ENCODE measurements at regions not wholly inside any gene's neighbourhood (a gene's known extent, or its start where the extent isn't known, plus 50 kb on each side); places are given as distances from the start of the nearest gene placed in this dataset.
A peak's percentile ranks its signal among the peaks of the same experiment; 100 is the strongest.

DNA sequence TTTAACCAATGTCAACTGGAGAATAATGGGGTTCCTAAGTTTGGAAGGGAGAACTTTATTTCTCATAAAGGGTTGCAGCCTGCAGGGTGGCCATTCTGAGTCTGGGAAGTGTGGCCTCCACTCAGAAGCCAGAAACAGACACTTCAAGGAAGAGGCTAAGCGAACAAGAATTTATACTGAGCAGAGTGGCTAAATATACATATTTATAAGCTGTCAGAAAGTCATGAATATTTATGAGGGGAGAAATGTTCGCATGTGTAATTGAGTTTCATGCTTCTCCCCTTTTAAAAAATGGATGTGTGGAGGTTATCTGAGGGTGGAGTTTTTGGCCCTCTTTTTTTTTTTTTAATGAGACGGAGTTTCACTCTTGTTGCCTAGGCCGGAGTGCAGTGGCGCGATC, 78.1 kb upstream of the PLAC8 start:
- intact Hi-C loops (cut with micrococcal nuclease; ENCODE audit: unreplicated experiment): no loop called here
- DNase-seq (ENCODE audit: low read depth, low spot score) (no peak), ATAC-seq (no peak)
- Histone ChIP-seq H3K9me3 (ENCODE audit: control insufficient read depth, insufficient read depth, low read depth, low read length) (no peaks in the 10 kb centered on the region), H3K27me3 (ENCODE audit: control insufficient read depth, insufficient read depth, low read length) (no peaks in the 10 kb centered on the region), H3K4me3 (ENCODE audit: low read depth in 2 of 2, low read length in 2 of 2) (no peak overlapping the region), H3K4me1 (ENCODE audit: control insufficient read depth, insufficient read depth, low read length) (peaks cover 2% of the 10 kb centered on the region; the same call in 1 of the 2 replicates), H3K27ac (ENCODE audit: low read length) (peak overlapping the region; percentile 23; the same call in 1 of the 2 replicates), H3K36me3 (ENCODE audit: control insufficient read depth, insufficient read depth, low read length) (no peaks in the 10 kb centered on the region)
- ChIA-PET POLR2A (interaction anchor here (0.6 kb wide), 1 partner anchor 186 kb away, joined by 4 read pairs; no protein-coding TSS in a partner anchor), CTCF (no interaction called here)
- TF ChIP-seq TCF7L2 (IDR thresholded peaks at IDR 0.05; ENCODE audit: low read depth, low read length) (no peak), CTCF (IDR thresholded peaks at IDR 0.05) (no peak), POLR2AphosphoS5 (IDR thresholded peaks at IDR 0.05; ENCODE audit: low read depth, low read length) (no peak)
- TF ChIP-seq, protein P1, sequence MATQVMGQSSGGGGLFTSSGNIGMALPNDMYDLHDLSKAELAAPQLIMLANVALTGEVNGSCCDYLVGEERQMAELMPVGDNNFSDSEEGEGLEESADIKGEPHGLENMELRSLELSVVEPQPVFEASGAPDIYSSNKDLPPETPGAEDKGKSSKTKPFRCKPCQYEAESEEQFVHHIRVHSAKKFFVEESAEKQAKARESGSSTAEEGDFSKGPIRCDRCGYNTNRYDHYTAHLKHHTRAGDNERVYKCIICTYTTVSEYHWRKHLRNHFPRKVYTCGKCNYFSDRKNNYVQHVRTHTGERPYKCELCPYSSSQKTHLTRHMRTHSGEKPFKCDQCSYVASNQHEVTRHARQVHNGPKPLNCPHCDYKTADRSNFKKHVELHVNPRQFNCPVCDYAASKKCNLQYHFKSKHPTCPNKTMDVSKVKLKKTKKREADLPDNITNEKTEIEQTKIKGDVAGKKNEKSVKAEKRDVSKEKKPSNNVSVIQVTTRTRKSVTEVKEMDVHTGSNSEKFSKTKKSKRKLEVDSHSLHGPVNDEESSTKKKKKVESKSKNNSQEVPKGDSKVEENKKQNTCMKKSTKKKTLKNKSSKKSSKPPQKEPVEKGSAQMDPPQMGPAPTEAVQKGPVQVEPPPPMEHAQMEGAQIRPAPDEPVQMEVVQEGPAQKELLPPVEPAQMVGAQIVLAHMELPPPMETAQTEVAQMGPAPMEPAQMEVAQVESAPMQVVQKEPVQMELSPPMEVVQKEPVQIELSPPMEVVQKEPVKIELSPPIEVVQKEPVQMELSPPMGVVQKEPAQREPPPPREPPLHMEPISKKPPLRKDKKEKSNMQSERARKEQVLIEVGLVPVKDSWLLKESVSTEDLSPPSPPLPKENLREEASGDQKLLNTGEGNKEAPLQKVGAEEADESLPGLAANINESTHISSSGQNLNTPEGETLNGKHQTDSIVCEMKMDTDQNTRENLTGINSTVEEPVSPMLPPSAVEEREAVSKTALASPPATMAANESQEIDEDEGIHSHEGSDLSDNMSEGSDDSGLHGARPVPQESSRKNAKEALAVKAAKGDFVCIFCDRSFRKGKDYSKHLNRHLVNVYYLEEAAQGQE (IDR thresholded peaks at IDR 0.05; ENCODE audit: insufficient read depth in 1 of 2, low read depth in 2 of 2, low read length in 1 of 2): no peak
- BruUV-seq (replicated peaks): no TSS peak
- in situ Hi-C loops (cut with HindIII; ENCODE audit: low pct_unique_long_range_greater_than_20kb, low sequenced_read_pairs): no loop called here

- in situ Hi-C loops (cut with HindIII; ENCODE audit: low pct_unique_long_range_greater_than_20kb, low sequenced_read_pairs) (no loop called here), intact Hi-C loops (cut with micrococcal nuclease; ENCODE audit: unreplicated experiment) (no loop called here)
- CTCF ChIA-PET: no interaction called here
- no peak for DNase-seq (ENCODE audit: low read depth, low spot score)
- no peaks in the 10 kb centered on the region for H3K27me3 ChIP-seq (ENCODE audit: control insufficient read depth, insufficient read depth, low read length)
- H3K4me3 ChIP-seq (ENCODE audit: low read depth in 2 of 2, low read length in 2 of 2): no peak overlapping the region
- no TSS peak for BruUV-seq (replicated peaks)
- peak overlapping the region; percentile 73; the same call in 1 of the 2 replicates for H3K27ac ChIP-seq (ENCODE audit: low read length)
- POLR2A ChIA-PET: no interaction called here
- no peak for ATAC-seq
- no peaks in the 10 kb centered on the region for H3K36me3 ChIP-seq (ENCODE audit: control insufficient read depth, insufficient read depth, low read length)
- peaks cover 2% of the 10 kb centered on the region; the same call in 1 of the 2 replicates for H3K4me1 ChIP-seq (ENCODE audit: control insufficient read depth, insufficient read depth, low read length)
- no peak for TF ChIP-seq SIN3A (IDR thresholded peaks at IDR 0.05; ENCODE audit: borderline replicate concordance, insufficient read depth, low read depth, low read length)
- no peak for TF ChIP-seq CTCF (IDR thresholded peaks at IDR 0.05)
- TF ChIP-seq TCF7L2 (IDR thresholded peaks at IDR 0.05; ENCODE audit: low read depth, low read length): no peak
- TF ChIP-seq POLR2AphosphoS5 (IDR thresholded peaks at IDR 0.05; ENCODE audit: low read depth, low read length): no peak
- TF ChIP-seq, protein P1 (IDR thresholded peaks at IDR 0.05; ENCODE audit: insufficient read depth in 1 of 2, low read depth in 2 of 2, low read length in 1 of 2): no peak
- H3K9me3 ChIP-seq (ENCODE audit: control insufficient read depth, insufficient read depth, low read depth, low read length): no peaks in the 10 kb centered on the region
These were observed 76.5 kb upstream of the PLAC8 start for GRCh38 chr4:83191026-83191425.

All from Panc1 (cell line).